GM18505 (cell line): ENCODE measurements at regions not wholly inside any gene's neighbourhood (a gene's known extent, or its start where the extent isn't known, plus 50 kb on each side); places are given as distances from the start of the nearest gene placed in this dataset.
"Not testable (repeated sequence)": the region's sequence is repeated elsewhere in the genome, so short reads cannot be mapped to it uniquely, and the experiment has no call there.

Experiments
- ATAC-seq: cut with Tn5 transposase; IDR thresholded peaks from one replicate; pipeline ENCODE4 v1.9.1; 2021; ENCODE audit not compliant: unreplicated experiment
- POLR2A ChIP-seq: IDR thresholded peaks from 4 replicates; pipeline ENCODE4 v1.6.1; 2011; ENCODE audit warnings: borderline replicate concordance; ENCODE audit not compliant: insufficient read depth, insufficient read length; ENCODE audit errors: extremely low read depth

DNA sequence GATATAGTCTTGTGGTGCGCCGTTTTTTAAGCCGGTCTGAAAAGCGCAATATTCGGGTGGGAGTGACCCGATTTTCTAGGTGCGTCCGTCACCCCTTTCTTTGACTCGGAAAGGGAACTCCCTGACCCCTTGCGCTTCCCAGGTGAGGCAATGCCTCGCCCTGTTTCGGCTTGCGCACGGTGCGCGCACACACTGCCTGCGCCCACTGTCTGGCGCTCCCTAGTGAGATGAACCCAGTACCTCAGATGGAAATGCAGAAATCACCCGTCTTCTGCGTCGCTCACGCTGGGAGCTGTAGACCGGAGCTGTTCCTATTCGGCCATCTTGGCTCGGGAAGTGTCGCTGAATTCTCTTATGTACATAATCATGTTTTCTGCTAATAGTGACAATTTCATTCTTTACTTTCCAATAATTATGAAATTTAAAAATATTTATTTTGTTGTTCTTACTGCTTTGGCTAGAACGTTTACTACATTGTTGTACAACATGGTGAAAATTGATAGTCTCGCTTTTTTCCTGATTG is 61.2 kb upstream of the MINDY3 start:
- not testable (repeated sequence) for ATAC-seq

GRCh38 chr10:15931376-15931775 is 71.1 kb upstream of the MINDY3 start:
- TF ChIP-seq POLR2A, result no peak
- ATAC-seq, result no peak

DNA sequence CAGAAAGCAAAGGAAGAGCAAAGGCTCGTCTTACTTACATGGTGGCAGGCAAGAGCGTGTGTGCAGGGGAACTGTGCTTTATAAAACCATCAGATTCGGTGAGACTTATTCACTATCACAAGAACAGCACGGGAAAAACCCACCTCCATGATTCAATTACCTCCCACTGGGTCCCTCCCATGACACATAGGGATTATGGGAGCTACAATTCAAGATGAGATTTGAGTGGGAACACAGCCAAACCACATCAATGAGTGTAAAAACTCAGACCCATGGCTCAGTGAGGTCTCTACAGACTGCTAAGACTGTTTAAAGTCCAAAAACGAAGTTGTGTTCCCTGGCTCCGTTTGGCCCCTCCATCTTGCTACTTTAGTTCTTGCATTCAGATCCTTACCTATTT is 79.2 kb upstream of the MINDY3 start:
- ATAC-seq, result not testable (repeated sequence)

- ATAC-seq, result no peak
- TF ChIP-seq POLR2A, result no peak
These were observed 83.1 kb upstream of the MINDY3 start for GRCh38 chr10:15943426-15943825.

- TF ChIP-seq POLR2A, result no peak
- no peak for ATAC-seq
These were observed 93.9 kb upstream of the MINDY3 start for GRCh38 chr10:15954188-15954587.

DNA sequence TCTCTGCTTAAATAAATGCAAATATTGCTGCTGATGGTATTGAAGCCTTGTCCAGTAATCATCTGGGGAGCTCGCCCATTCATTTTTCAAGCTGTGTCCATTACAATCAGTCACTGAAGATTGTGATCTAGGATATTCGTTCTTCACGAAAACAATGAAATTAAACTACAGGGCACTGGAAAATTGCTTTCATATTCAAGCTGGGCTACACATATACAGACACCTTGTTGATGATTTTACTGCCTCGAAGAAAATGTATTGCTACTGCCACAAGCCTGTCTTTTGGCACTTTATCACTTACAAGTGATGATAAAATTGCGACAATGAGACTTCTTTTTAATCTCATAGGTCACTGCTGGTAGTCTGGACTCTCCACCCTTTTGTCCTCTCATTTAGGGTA is 100.0 kb upstream of the MINDY3 start:
- TF ChIP-seq POLR2A, result no peak

GRCh38 chr10:15972736-15973135 is 112.4 kb upstream of the MINDY3 start:
- not testable (repeated sequence) for ATAC-seq

More for the DNA sequence above, 100.0 kb upstream of the MINDY3 start:
- ATAC-seq, result no peak

DNA sequence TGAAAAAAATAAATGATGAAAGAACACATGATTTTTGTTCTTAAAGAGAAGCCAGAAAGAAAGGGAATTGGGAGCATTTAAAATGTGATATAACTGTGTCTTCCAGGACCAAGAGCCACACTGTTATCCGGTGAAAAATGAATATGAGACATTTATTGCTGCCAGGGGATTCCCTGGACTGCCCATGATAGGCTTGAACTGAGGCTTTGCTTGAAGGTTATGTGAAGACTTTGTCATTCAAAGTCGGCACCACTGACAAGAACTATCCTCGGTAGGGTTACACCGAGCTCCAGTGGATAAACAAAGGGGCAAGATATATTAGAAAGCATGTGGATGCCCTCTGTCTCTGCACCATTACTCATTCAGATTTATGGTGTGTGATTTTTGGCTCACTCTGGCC is 125.4 kb upstream of the MINDY3 start:
- no peak for TF ChIP-seq POLR2A
- ATAC-seq, result no peak

DNA sequence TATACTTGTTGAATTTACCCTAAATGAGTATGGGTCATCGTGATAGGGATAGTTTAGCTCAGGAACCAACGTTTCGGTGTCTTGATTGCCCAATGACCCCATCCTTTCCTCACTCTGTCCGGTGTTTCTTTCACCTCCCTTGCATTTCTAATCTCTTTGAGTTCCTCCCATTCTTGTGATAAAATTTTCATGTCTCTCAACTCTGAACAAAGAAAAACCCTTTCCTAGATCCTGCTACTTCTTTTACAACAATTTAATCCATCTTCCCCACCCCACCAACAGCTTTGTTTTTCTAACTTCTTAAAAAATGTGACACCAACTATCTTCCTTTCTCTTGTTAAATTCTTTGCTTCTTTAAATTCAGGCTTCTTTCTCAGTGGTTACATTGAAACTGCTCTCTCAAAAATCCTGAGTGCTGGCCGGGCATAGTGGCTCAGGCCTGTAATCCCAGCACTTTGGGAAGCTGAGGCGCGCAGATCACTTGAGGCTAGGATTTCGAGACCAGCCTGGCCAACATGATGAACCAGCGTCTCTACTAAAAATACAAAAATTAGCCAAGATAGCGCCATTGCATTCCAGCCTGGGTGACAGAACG is 130.3 kb upstream of the MINDY3 start:
- ATAC-seq, result no peak
- no peak for TF ChIP-seq POLR2A

DNA sequence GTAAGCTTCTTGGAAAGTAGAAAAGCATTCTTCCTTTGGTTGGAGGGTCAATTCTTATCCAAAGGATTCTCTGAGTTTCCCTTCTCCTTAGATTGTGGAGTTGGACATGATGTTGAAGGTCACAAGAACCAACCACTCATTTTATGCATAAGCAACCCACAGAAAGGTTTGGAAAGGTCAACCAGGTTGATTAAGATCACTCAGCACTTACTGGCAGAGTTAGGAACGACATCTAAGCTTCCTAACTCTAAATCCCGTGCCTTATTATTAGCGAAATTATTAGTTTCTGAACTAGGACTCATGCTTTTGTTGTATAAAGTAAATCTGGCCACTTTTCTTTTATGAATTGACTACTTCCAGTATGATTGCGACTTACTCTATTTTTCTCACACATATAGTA is 137.0 kb upstream of the MINDY3 start:
- no peak for ATAC-seq
- TF ChIP-seq POLR2A, result no peak

DNA sequence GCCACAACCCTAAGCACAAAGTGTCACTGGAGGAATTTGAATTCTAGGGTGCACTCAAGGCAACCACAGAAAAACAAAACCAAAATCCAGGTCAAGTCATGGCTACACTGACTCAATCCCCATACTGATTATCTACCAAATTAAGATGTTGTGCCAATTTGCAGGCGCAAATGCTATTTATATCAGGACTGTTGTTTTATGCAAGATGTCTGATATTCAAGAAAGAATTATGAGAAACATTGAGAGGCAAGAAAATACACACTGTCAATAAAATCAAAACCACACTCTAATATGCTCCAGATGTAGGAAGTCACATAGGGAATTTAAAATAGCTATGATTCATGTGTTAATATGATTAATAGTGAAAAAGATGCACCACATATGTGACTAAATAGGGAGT is 141.3 kb upstream of the MINDY3 start:
- no peak for ATAC-seq
- no peak for TF ChIP-seq POLR2A

DNA sequence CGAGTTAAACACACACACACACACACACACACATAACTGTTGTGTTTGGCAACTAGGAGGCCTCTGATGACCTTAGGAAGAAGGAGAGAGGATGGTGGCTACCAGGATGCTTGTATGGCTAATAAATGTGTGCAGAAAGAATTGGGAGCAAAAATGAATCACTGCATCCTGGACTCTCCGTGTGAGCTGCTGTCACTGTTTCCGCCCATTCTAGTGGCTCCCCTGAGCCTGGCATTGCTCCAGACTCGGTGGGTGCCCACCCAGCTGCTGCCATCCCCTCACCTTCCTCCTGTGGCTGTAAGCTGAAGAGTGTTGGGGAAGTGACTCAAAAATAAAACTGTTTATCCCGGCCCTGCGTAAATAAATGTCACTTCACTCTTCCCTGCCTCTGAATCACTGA is 149.5 kb upstream of the MINDY3 start:
- no peak for ATAC-seq
- TF ChIP-seq POLR2A, result no peak

DNA sequence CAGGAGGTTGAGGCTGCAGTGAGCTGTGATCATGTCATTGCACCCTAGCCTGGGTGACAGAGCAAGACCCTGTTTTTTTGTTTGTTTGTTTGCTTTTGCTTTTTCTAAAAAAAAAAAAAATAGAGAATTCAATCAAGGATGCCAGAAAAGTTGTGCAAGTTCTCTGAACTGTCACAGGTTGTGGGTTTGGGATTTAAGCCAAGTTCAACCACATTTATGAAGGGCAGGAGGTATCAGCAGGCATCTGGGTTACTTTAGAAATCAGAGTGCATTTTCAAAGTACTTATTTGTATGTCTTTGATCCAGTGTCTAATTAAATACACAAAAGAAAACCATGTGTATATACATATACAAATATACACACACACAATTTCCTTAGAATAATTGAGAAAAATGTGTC is 151.2 kb upstream of the MINDY3 start:
- no peak for TF ChIP-seq POLR2A
- no peak for ATAC-seq

DNA sequence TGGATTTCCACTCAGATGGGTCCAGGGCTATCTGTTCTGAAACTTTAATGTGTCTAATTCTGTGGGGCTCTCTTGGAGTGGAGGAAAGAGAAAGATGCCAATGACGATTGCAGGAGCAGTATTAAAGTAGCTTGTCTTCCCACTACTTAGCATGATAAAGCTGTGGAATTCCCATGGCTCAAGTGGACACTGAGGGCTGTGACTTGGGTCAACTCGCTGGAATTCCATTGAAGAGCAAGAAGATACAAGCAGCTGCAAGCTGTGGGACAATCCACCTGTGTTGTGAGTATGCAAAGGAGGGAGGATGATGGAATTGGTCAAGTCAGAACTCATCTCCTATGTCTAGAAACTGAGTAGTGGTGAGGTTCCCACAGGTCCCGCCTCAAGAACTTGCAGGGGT is 154.2 kb upstream of the MINDY3 start:
- no peak for TF ChIP-seq POLR2A
- no peak for ATAC-seq

GRCh38 chr10:16016688-16017087 is 156.4 kb upstream of the MINDY3 start:
- no peak for TF ChIP-seq POLR2A
- ATAC-seq, result no peak
